Upper lobe of left lung (tissue), 4 donors: ENCODE measurements at regions not wholly inside any gene's neighbourhood (a gene's known extent, or its start where the extent isn't known, plus 50 kb on each side); places are given as distances from the start of the nearest gene placed in this dataset.

ENCODE experiments used
- POLR2AphosphoS5 ChIP-seq, 2 donors: sonication (generic); formaldehyde crosslinking; IDR thresholded peaks; one replicate each; pipeline ENCODE4 v1.5.1; 2017; ENCODE audit warnings: antibody characterized with exemption in 2 of 2
- TF ChIP-seq, protein P1 (sequence below), 6 experiments: fragments of 450-650 bp in 4 of 6; fragments of 200-600 bp in 2 of 6; sonication (generic) in 2 of 6; IDR thresholded peaks; one replicate each; pipeline ENCODE4 v1.5.1; 2016 to 2019; ENCODE audit warnings: antibody characterized with exemption in 6 of 6

DNA sequence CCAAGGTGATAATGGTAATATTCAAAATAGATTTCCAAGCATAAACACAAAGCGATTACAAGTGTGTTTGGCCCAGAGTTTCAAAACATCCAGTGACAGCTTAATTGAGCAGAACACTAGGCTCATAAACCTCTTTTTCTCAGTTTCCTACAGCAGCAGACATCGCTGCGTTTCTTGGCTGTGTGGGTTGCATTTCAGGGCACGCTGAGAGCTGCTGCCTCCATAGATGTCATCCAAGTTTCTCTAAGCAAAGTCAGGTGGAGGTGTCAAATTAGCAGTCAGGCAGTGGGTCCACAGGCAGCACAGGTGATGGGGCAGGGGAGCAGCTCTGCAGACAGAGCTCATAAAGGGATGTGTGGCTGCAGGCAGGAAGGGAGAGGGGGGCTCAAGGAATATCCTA lies 50.5 kb upstream of the COL13A1 start:
- TF ChIP-seq, protein P1, sequence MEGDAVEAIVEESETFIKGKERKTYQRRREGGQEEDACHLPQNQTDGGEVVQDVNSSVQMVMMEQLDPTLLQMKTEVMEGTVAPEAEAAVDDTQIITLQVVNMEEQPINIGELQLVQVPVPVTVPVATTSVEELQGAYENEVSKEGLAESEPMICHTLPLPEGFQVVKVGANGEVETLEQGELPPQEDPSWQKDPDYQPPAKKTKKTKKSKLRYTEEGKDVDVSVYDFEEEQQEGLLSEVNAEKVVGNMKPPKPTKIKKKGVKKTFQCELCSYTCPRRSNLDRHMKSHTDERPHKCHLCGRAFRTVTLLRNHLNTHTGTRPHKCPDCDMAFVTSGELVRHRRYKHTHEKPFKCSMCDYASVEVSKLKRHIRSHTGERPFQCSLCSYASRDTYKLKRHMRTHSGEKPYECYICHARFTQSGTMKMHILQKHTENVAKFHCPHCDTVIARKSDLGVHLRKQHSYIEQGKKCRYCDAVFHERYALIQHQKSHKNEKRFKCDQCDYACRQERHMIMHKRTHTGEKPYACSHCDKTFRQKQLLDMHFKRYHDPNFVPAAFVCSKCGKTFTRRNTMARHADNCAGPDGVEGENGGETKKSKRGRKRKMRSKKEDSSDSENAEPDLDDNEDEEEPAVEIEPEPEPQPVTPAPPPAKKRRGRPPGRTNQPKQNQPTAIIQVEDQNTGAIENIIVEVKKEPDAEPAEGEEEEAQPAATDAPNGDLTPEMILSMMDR (IDR thresholded peaks at IDR 0.05), result no peak
- no peak for TF ChIP-seq POLR2AphosphoS5 (IDR thresholded peaks at IDR 0.05)
